Adipocyte (in vitro differentiated cells): ENCODE measurements at regions not wholly inside any gene's neighbourhood (a gene's known extent, or its start where the extent isn't known, plus 50 kb on each side); places are given as distances from the start of the nearest gene placed in this dataset.
A peak's percentile ranks its signal among the peaks of the same experiment; 100 is the strongest.

Source experiments
- DNase-seq: peaks from one replicate; pipeline ENCODE4 v3.0.0-alpha.2; 2015; ENCODE audit warnings: low read depth
- H3K27me3 ChIP-seq: replicated peaks from 2 replicates; pipeline ENCODE4 v1.7.0; 2013; ENCODE audit warnings: mild to moderate bottlenecking, low read length, moderate library complexity; ENCODE audit not compliant: control insufficient read depth, insufficient read depth
- H3K36me3 ChIP-seq: 2 replicates; pipeline ENCODE4 v1.7.0; 2013; ENCODE audit warnings: low read length, mild to moderate bottlenecking, moderate library complexity; ENCODE audit not compliant: control insufficient read depth, insufficient read depth, severe bottlenecking
- H3K4me1 ChIP-seq: 2 replicates; pipeline ENCODE4 v1.7.0; 2013; ENCODE audit warnings: mild to moderate bottlenecking, low read length, moderate library complexity; ENCODE audit not compliant: control insufficient read depth, insufficient read depth
- H3K4me3 ChIP-seq: 2 replicates; pipeline ENCODE4 v1.7.0; 2013; ENCODE audit warnings: mild to moderate bottlenecking, low read length, moderate library complexity
- H3K9ac ChIP-seq: 2 replicates; pipeline ENCODE4 v1.7.0; 2013; ENCODE audit warnings: mild to moderate bottlenecking, low read length, moderate library complexity
- H3K9me3 ChIP-seq: 2 replicates; pipeline ENCODE4 v1.7.0; 2013; ENCODE audit warnings: mild to moderate bottlenecking, low read length, moderate library complexity; ENCODE audit not compliant: control insufficient read depth

DNA sequence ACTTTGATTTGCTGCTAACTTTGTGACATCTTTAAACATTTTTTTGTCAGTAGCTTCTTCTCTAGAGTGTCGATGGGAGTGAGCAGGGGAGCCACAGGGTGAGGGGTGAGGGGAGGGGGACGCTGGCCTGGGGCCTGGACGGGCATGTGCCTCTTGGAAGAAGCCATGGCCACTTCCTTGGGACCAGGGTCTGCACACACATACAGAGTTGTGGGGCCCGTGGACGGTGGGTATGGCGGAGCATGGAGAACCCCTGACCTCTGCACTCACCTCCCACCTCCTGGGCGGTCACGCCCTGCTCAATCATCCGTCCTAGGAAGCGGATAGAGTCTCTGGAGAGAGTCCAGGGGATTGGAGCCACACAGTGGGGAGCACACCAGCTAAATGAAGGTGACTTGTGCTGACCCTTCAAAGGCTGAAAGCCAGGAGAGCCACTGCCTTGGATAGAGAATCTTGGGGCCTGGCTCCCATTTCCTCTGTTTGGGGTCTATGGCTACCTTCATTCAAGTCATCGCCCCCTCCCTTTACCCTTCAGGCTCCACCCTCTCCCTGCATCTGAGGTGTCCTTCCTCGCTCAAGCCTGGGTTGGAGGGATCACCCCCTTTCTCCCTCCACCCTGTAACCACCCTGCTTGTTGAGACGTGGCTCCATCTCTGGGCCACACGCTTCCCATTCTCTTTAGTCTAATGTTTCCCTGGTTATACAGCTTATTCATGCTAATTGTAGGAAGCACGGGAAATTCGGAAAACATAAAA, 63.9 kb upstream of the HAAO start:
- H3K36me3 ChIP-seq = no peaks in the 10 kb centered on the region
- no peak overlapping the region for H3K9ac ChIP-seq
- no peak for DNase-seq
- no peaks in the 10 kb centered on the region for H3K9me3 ChIP-seq
- H3K27me3 ChIP-seq = no peaks in the 10 kb centered on the region
- peaks cover 37% of the 10 kb centered on the region for H3K4me1 ChIP-seq
- H3K4me3 ChIP-seq = no peak overlapping the region

DNA sequence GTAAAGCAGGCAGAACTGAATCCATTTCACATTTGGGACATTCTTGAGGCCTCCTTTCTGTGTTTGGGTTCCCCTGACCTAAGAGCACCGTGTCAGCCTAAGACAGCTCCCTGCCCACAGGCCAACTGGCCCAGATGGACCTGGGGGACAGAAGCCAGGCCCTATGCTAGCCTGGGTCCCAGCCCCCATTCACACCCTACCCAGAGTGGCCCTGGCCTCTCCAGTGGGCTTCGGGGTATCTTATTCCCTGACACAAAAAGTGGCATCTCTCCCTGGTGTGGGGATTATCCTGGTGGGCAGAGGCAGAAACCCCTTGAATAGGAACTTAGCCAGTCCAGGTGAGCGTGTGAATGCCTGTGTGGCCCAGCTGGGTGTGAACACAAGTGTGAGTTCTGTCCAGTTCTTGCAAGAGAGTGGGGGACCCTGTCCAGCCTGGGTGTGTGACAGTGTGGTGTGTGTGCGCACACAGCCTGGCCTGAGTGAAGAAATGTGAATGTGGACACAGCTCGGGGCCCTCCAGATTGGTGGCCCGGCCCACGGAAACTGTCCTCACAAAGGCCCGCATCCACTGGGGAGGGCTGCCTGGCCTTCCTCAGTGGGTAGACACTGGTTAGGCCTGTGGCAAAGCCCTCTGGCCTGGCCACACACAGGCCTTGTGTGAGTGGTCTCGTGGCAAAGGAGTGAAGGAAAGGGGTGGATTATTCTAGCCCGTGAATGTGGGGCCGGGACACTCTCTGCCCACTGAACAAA, 63.0 kb upstream of the HAAO start:
- Histone ChIP-seq H3K9me3 (no peaks in the 10 kb centered on the region), H3K4me3 (no peak overlapping the region), H3K36me3 (no peaks in the 10 kb centered on the region), H3K4me1 (peaks cover 37% of the 10 kb centered on the region), H3K27me3 (no peaks in the 10 kb centered on the region), H3K9ac (peak overlapping the region; percentile 28)
- no peak for DNase-seq

DNA sequence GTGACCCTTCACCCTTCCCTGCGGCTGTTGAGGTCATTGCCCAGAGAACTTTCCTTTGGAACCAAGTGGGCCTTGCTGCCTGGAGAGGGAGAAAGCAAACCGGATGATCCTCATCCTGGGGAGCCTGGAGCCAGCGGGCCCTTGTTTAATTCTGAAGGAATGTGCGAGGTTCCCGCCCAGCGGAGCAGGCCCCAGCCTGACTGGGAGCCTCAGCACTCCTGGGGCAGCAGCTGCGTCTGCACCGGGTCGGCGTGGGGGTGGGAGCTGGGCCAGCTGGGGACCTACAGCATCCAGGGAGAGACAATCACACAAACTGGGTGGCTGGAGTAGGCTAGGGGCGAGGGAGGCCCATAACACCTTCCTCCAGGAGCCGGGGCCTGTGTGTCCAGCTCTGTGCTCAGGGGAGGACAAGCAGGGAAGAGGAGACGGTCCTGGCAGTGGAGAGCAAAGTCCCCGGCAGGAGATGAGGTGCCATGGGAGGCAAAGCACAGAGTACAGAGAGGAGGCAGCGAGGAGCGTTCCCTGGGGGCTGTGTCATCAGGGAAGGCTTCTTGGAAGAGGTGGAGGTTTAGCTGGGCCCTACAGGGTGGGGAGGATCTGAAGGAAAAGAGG, 61.9 kb upstream of the HAAO start:
- Histone ChIP-seq H3K36me3 (no peaks in the 10 kb centered on the region), H3K27me3 (no peaks in the 10 kb centered on the region)
- DNase-seq = peak; percentile 27

DNA sequence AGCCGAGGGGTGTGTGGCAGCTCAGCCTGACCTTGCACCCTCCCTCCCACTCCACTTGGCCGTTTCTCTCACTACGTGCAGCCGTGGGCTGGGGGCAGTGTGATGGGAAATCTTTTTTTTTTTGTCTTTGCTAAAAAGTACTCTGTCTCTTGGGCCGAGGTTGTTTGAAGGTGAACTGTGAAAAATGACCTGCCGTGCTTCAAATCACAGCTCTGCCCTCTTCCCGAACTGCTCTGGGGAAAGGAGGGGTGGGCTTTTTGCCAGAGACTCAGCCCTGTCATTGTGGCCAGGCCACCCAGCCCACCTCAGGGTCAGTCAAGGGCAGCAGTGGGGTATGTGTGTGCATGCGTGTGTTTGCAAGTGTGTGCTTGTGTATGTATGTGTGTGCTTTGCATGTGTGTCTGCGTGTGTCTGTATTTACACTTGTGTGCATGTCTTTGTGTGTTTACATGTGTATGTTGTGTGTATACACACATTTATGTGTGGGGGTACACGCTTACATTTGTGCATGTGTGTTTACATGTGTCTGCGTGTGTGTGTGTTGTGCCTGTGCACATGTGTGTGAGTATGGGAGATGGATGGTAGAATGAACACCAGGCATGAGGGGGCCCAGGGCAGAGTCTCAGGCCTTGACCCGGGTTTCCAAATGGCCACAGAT, 61.3 kb upstream of the HAAO start:
- Histone ChIP-seq H3K27me3 (no peaks in the 10 kb centered on the region), H3K9me3 (no peaks in the 10 kb centered on the region), H3K4me1 (peaks cover 23% of the 10 kb centered on the region), H3K9ac (peak overlapping the region; percentile 73), H3K36me3 (no peaks in the 10 kb centered on the region), H3K4me3 (no peak overlapping the region)
- no peak for DNase-seq

More for the DNA sequence above, 61.9 kb upstream of the HAAO start:
- Histone ChIP-seq H3K4me1 (peaks cover 28% of the 10 kb centered on the region), H3K9me3 (no peaks in the 10 kb centered on the region), H3K9ac (peak overlapping the region; percentile 73), H3K4me3 (no peak overlapping the region)

DNA sequence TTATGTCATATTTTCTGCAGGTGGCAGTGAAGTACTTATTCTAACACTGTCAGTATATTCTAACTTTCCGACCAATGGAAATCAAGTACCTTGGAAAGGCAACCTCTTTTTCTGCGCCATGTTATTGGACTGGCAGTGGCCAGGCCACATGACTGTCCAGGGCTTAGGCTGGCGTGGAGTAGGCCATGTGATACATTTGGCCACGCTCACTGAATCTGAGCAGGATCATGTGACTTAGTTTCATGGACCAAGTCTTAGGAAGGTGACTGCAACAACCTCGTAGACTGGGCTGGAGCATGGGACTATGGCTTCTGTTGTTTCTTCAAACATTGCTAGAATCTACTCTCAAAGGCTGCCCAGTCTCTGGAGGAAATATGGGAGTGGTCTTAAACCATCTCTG, 60.4 kb upstream of the HAAO start:
- H3K9ac ChIP-seq = no peak overlapping the region
- H3K36me3 ChIP-seq = no peaks in the 10 kb centered on the region
- no peaks in the 10 kb centered on the region for H3K9me3 ChIP-seq
- DNase-seq = no peak
- no peaks in the 10 kb centered on the region for H3K27me3 ChIP-seq
- H3K4me1 ChIP-seq = peaks cover 26% of the 10 kb centered on the region
- H3K4me3 ChIP-seq = no peak overlapping the region

DNA sequence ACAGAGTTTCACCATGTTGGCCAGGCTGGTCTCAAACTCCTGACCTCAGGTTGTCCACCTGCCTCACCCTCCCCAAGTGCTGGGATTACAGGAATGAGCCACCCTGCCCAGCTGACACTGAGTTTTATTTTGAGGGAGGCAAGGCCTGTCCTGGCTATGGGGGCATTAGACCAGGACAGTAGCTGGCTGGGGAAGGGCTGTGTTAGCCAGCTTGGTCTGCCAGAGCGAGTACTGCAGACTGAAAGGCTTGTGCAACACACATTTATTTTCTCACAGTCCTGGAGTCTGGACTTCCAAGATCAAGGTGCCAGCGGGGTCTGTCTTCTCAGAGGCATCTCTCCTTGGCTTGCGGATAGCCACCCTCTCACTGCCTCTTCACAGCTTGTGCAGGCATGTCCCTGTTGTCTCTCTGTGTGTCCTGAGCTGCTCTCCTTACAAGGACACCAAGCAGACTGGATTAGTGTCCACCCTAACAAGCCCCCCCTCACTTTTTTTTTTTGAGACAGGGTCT, 59.4 kb upstream of the HAAO start:
- no peak for DNase-seq
- Histone ChIP-seq H3K4me3 (no peak overlapping the region), H3K4me1 (peaks cover 28% of the 10 kb centered on the region), H3K27me3 (no peaks in the 10 kb centered on the region), H3K36me3 (no peaks in the 10 kb centered on the region), H3K9me3 (no peaks in the 10 kb centered on the region), H3K9ac (no peak overlapping the region)

DNA sequence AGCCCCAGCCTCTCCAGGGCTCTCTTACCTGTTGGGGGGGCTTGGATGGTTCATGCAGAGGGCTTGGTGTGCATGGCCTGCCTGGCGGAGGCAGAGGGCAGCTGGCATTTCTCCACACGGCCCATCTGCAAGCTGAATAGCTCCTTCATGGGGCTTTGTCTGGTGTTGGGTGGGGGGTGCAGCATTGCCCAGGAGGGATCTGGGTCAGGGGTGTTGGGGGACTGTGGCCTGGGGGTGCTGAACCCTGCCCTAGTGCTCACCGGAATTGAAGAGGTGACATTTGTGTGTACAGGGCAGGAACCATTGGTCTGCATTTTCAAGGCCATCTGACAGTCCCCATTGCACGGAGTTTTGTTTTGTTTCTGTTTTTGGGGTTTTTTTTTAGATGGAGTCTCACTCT, 58.8 kb upstream of the HAAO start:
- H3K9ac ChIP-seq = no peak overlapping the region
- H3K4me1 ChIP-seq = peaks cover 33% of the 10 kb centered on the region
- no peaks in the 10 kb centered on the region for H3K27me3 ChIP-seq
- H3K4me3 ChIP-seq = no peak overlapping the region
- no peak for DNase-seq
- no peaks in the 10 kb centered on the region for H3K9me3 ChIP-seq
- H3K36me3 ChIP-seq = no peaks in the 10 kb centered on the region

DNA sequence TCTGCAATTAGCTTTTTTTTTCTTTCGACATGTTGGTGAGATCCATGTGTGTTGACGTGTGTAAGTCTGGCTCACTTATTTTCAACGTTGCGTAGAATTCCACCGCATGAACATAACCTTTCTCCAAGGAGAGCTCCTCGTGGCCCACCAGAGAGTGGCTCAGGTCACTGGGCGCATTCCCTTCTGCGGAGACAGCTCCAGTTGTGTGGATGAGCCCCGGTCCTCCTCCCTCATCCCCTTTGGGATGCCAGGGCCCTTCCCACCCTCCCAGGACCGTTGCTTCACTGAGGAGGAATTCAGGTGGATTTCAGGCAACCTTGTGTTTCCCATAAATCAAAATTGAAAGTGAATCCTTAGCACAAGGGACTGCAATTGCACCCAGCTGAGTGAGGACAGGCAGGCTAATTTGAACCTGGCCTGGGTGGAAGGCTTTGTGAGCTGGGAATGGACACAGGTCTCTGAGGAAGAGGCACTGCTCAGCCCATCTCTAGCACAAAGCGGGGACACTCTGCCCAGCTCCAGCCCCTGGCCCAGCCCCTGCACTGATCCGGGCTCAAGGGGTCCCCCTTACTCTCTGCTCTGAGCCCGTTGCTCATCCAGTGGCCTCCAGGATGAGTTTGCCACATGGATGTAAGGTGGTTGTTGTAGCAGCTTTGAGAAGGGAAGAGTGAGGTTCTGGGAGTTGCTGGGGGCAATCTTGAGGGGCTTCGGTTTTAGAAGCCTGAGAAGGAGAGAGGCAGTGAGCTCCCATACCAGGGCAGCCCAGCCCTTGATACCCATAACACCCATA, 57.8 kb upstream of the HAAO start:
- no peak for DNase-seq
- H3K27me3 ChIP-seq = no peaks in the 10 kb centered on the region
- no peak overlapping the region for H3K9ac ChIP-seq
- H3K4me1 ChIP-seq = peaks cover 42% of the 10 kb centered on the region
- no peaks in the 10 kb centered on the region for H3K9me3 ChIP-seq
- H3K36me3 ChIP-seq = no peaks in the 10 kb centered on the region
- H3K4me3 ChIP-seq = no peak overlapping the region

DNA sequence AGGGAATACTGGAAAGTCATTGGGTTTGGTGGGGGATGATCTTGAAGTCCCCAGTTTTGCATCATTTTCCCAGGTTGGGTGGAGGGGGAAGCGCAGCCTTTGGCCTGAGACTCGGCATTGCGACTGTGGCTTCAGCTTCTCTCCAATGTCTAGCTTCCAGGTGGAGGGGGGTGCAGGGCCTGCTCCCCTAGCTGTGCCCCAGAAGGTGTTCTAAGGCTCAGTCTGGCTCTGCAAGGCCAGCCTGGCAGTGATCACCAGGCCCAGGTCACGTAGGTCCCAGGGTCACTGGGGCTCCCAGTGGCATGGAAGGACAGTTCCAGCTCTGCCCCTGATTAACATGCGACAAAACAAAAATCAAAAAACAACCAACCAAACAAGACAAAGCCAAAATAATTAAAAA, 56.9 kb upstream of the HAAO start:
- DNase-seq = no peak
- H3K9me3 ChIP-seq = no peaks in the 10 kb centered on the region
- no peak overlapping the region for H3K4me3 ChIP-seq
- no peaks in the 10 kb centered on the region for H3K27me3 ChIP-seq
- no peak overlapping the region for H3K9ac ChIP-seq
- H3K36me3 ChIP-seq = no peaks in the 10 kb centered on the region
- peaks cover 44% of the 10 kb centered on the region for H3K4me1 ChIP-seq

DNA sequence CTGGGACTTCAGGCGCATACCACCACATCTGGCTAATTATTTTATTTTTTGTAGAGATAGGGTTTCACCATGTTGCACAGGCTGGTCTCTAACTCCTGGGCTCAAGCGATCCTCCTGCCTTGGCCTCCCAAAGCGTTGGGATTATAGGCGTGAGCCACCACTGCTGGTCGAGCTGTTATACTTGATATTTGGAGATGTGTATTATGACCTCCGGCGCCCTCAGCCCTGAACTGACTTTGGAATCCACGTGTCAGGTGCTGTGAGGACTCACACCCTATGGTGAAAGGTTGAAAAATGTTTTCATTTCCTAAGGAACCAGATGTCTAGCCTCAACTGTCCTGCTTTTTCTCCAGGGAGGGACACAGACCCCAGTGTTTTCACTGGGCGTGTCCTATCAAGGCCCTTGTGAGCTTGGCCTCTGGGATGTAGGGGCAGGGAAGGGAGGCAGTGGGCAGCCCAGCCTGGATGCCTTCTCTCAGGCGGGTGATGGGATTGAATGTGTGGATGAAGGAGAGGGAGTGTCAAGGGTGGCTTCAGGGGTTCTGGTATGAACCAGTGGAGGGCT, 56.4 kb upstream of the HAAO start:
- Histone ChIP-seq H3K9ac (no peak overlapping the region), H3K4me3 (no peak overlapping the region), H3K27me3 (no peaks in the 10 kb centered on the region), H3K36me3 (no peaks in the 10 kb centered on the region), H3K9me3 (no peaks in the 10 kb centered on the region), H3K4me1 (peaks cover 41% of the 10 kb centered on the region)
- DNase-seq = no peak
